ENCODE measurements at regions not wholly inside any gene's neighbourhood (a gene's known extent, or its start where the extent isn't known, plus 50 kb on each side); places are given as distances from the start of the nearest gene placed in this dataset.

- TF ChIP-seq, protein P1, sequence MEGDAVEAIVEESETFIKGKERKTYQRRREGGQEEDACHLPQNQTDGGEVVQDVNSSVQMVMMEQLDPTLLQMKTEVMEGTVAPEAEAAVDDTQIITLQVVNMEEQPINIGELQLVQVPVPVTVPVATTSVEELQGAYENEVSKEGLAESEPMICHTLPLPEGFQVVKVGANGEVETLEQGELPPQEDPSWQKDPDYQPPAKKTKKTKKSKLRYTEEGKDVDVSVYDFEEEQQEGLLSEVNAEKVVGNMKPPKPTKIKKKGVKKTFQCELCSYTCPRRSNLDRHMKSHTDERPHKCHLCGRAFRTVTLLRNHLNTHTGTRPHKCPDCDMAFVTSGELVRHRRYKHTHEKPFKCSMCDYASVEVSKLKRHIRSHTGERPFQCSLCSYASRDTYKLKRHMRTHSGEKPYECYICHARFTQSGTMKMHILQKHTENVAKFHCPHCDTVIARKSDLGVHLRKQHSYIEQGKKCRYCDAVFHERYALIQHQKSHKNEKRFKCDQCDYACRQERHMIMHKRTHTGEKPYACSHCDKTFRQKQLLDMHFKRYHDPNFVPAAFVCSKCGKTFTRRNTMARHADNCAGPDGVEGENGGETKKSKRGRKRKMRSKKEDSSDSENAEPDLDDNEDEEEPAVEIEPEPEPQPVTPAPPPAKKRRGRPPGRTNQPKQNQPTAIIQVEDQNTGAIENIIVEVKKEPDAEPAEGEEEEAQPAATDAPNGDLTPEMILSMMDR (IDR thresholded peaks at IDR 0.05) = no peak
- TF ChIP-seq POLR2A (IDR thresholded peaks at IDR 0.05) = no peak
These were observed 797.0 kb downstream of the PCDH19 start for GRCh38 chrX:99613041-99613440.
